Activated T-cell treated with anti-CD3 and anti-CD28 coated beads, Interleukin-2, amount 50 U/mL, for 4 hours (primary cell): ENCODE measurements at regions not wholly inside any gene's neighbourhood (a gene's known extent, or its start where the extent isn't known, plus 50 kb on each side); places are given as distances from the start of the nearest gene placed in this dataset.

Experiments used
- ATAC-seq, 2 donors: fragments of 200-7000 bp; cut with Tn5 transposase; one replicate each; pipeline ENCODE4 v1.10.0; 2021
- DNase-seq: peaks from one replicate; pipeline ENCODE4 v3.0.0-alpha.2; 2020
- H3K27me3 Mint-ChIP-seq: one replicate; pipeline ENCODE4 v1.8.0; 2021; ENCODE audit warnings: low read depth, mixed read lengths
- H3K36me3 Mint-ChIP-seq: one replicate; pipeline ENCODE4 v1.8.0; 2022; ENCODE audit warnings: mixed read lengths; ENCODE audit not compliant: insufficient read depth
- H3K4me1 Mint-ChIP-seq: one replicate; pipeline ENCODE4 v1.8.0; 2021; ENCODE audit warnings: low read depth, mixed read lengths
- H3K4me3 Mint-ChIP-seq: one replicate; pipeline ENCODE4 v1.8.0; 2021; ENCODE audit warnings: mild to moderate bottlenecking, moderate library complexity, mixed read lengths
- H3K9me3 Mint-ChIP-seq: one replicate; pipeline ENCODE4 v1.8.0; 2021; ENCODE audit warnings: mixed read lengths

DNA sequence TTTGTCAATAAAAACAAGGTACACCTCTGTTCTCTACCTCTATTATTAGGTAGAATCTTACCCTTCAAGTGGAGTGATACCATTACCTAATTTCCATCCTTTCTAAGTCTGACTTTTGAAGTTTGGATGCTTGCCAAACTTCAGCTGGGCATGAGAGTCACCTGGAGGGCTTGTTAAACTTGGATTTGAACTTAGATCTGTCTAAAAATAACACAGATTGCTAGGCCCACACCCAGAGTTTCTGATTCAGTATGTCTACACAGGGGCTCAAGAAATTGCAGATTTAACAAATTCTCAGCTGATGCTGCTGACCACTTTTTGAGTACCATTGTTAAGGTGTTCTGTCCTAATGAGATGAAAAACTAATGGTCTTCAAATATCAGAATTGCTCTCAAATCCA is 512.2 kb downstream of the LMO7 start:
- Mint-ChIP-seq H3K4me3 (no peak overlapping the region), H3K9me3 (no peaks in the 10 kb centered on the region), H3K27me3 (no peaks in the 10 kb centered on the region), H3K36me3 (no peaks in the 10 kb centered on the region), H3K4me1 (no peaks in the 10 kb centered on the region)
- ATAC-seq (no peak), DNase-seq (no peak)

DNA sequence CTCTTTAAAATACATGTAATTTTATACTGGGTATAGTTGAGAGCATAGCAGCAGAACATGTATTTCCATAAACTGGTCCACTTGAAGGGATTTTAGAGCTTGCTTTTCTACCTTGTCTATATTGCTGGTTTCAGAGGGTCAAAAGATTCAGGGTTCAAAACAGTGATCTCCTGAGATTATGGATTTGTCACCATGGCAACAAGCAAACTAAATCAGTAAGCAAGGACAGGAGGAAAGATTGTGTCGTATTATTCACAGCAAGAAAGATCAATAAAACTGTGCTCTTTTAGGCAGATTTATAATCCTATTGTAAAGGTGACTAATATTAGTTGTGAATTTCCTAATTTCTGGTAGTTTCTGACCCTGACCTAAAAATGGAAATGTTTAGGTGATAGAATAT is 496.4 kb downstream of the LMO7 start:
- no peaks in the 10 kb centered on the region for H3K9me3 Mint-ChIP-seq
- no peaks in the 10 kb centered on the region for H3K27me3 Mint-ChIP-seq
- DNase-seq (no peak), ATAC-seq (no peak)
- H3K4me1 Mint-ChIP-seq, result no peaks in the 10 kb centered on the region
- no peak overlapping the region for H3K4me3 Mint-ChIP-seq
- no peaks in the 10 kb centered on the region for H3K36me3 Mint-ChIP-seq

DNA sequence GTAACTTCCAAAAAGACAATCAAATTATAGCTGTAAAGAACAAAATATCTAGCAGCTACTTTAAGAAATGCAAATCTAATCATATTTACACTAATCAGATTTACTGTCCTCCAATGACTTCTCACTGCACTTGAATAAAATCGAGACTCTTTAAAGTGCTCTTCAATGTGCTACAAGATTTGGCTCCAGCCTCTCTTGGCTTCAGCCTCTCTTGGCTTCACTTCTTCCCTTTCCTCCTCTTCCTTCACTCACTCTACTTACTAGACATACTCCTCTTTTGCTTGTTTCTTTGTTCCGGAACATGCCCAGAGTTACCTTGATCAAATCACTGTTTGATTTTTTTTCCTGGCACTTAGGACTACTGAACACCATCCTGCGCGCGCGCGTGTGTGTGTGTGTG is 495.4 kb downstream of the LMO7 start:
- DNase-seq (no peak), ATAC-seq (no peak)
- no peaks in the 10 kb centered on the region for H3K36me3 Mint-ChIP-seq
- no peaks in the 10 kb centered on the region for H3K4me1 Mint-ChIP-seq
- H3K27me3 Mint-ChIP-seq, result no peaks in the 10 kb centered on the region
- H3K4me3 Mint-ChIP-seq, result no peak overlapping the region
- H3K9me3 Mint-ChIP-seq, result no peaks in the 10 kb centered on the region

DNA sequence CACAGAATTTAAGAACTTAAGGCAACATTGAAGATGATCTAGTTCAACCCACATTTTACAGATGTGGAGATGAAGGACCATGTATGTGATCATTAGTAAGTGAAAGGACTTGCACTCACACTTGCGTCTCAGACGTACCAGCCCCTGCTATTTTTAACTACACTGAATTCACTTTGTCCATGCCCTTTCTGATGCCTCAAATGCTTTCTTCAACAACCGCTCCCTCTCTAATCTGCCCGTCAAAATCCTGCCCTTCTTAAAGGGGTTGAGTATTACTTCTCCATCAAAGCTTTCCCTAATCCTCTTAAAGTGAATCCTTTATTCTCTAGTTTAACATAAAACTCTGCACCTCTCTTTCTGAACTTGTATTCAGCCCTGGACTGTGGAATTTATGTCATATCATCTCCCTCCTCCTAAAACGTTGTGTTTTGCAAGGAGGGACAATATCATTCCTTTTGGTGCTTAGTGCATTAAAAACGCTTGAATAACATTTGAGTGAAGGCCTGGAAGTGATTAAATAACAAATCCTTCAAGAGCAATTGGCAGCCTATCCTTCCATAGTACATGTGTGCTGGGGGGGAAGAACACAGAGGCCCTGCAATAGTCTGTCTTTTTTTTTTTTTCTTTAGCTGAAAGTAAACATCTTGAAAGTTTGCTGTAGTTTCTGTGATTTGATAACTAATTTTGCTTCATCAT is 493.3 kb downstream of the LMO7 start:
- Mint-ChIP-seq H3K27me3 (no peaks in the 10 kb centered on the region), H3K4me1 (no peaks in the 10 kb centered on the region), H3K36me3 (no peaks in the 10 kb centered on the region), H3K9me3 (peaks cover 10% of the 10 kb centered on the region), H3K4me3 (no peak overlapping the region)
- DNase-seq, result no peak
- ATAC-seq, result no peak

DNA sequence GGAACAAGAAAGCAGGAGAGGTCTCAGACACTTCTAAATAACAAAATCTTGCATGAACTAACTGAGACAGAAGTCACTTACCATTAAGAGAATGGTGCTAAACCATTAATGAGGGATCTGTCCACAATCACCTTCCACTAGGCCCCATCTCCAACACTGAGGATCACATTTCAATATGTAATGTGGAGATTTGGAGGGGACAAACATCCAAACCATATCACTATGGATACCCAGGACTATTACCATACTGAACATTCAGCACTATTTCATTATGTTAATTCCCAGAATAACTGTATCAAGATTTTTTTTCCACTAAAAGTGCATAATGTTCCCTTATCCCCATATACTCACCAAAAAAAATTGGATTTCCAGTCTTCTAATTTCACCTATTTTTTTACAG is 491.8 kb downstream of the LMO7 start:
- no peak overlapping the region for H3K4me3 Mint-ChIP-seq
- no peak for ATAC-seq
- no peaks in the 10 kb centered on the region for H3K4me1 Mint-ChIP-seq
- H3K27me3 Mint-ChIP-seq, result no peaks in the 10 kb centered on the region
- DNase-seq, result no peak
- H3K9me3 Mint-ChIP-seq, result peaks cover 22% of the 10 kb centered on the region
- H3K36me3 Mint-ChIP-seq, result no peaks in the 10 kb centered on the region

DNA sequence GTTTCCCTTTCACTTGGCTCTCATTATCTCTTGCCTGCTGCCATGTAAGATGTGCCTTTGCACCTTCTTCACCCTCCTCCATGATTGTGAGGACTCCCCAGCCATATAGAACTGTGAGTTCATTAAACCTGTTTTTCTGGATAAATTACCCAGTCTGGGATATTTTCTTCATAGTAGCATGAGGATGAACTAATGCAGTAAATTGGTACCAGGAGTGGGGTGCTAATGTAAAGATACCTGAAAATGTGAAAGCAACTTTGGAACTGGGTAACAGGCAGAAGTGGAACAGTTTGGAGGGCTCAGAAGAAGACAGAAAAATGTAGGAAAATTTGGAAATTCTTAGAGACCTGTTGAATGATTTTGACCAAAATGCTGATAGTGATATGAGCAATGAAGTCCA is 487.4 kb downstream of the LMO7 start:
- no peak overlapping the region for H3K4me3 Mint-ChIP-seq

DNA sequence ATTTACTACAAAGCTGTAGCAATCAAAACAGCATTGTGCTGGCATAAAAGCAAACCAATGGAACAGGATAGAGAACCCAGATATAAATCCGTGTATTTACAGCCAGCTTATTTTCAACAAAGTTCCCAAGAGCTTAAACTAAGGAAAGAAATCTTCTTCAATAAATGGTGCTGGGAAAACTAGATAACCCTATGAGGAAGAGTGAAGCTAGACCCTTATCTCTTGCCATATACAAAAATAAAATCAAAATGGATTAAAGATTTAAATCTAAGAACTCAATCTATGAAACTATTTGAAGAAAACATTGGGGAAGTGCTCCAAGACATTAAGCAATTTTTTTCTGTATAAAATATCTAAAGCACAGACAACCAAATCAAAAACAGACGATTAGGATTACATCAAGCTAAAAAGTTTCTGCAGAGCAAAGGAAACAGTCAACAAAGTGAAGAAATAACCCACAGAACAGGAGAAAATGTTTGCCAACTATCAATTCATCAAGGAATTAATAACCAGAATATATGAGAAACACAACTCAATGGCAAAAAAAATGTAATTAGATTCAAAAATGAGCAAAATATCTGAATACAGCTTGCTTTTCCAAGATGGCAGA is 480.7 kb downstream of the LMO7 start:
- ATAC-seq (no peak), DNase-seq (no peak)
- peaks cover 20% of the 10 kb centered on the region for H3K9me3 Mint-ChIP-seq
- no peaks in the 10 kb centered on the region for H3K27me3 Mint-ChIP-seq
- H3K36me3 Mint-ChIP-seq, result no peaks in the 10 kb centered on the region
- no peaks in the 10 kb centered on the region for H3K4me1 Mint-ChIP-seq
- H3K4me3 Mint-ChIP-seq, result no peak overlapping the region

More for the DNA sequence above, 487.4 kb downstream of the LMO7 start:
- H3K36me3 Mint-ChIP-seq, result peaks cover 2% of the 10 kb centered on the region
- no peaks in the 10 kb centered on the region for H3K27me3 Mint-ChIP-seq
- no peaks in the 10 kb centered on the region for H3K4me1 Mint-ChIP-seq
- DNase-seq (no peak), ATAC-seq (no peak)
- peaks cover 41% of the 10 kb centered on the region for H3K9me3 Mint-ChIP-seq

DNA sequence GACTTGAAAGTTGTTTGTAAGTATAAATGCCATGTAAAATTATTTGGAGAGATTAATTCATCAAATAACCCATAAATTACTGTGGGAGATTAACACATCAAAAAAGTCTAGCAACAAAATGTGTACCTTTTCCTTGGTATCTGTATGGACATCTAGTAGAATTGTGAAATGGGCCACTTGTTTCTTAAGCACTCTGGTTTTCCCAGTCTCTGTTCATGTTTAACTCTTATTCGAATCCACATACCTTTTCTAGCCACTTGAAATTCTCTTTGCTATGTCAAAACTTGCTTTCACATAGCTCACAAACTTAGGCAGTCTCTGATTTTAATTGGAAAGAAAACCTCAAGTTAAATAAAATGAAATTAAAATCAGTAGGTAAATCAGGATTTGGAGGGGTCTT is 470.6 kb downstream of the LMO7 start:
- Mint-ChIP-seq H3K27me3 (no peaks in the 10 kb centered on the region), H3K36me3 (no peaks in the 10 kb centered on the region), H3K4me3 (no peak overlapping the region), H3K4me1 (no peaks in the 10 kb centered on the region), H3K9me3 (peaks cover 9% of the 10 kb centered on the region)
- ATAC-seq (no peak), DNase-seq (no peak)

DNA sequence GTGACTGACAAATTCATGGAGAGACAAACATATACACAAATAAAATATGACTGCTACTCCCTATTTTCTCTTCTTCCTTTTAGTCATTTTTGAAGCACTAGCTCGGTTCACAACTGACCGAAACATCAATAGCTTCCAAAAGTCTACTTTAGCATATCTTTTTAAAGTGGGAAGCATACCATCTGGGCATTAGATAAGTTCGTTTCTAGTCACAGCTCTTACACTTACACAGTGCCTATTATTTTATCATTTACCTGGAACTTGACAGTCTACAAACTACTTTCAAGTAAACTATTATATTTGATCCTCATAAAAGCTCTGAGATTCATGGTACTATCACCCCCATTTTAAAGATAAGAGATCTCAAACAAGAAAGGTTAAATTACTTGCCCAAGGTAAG is 458.5 kb downstream of the LMO7 start:
- DNase-seq, result no peak
- Mint-ChIP-seq H3K9me3 (no peaks in the 10 kb centered on the region), H3K4me3 (no peak overlapping the region), H3K4me1 (no peaks in the 10 kb centered on the region), H3K36me3 (no peaks in the 10 kb centered on the region), H3K27me3 (no peaks in the 10 kb centered on the region)
- no peak for ATAC-seq

DNA sequence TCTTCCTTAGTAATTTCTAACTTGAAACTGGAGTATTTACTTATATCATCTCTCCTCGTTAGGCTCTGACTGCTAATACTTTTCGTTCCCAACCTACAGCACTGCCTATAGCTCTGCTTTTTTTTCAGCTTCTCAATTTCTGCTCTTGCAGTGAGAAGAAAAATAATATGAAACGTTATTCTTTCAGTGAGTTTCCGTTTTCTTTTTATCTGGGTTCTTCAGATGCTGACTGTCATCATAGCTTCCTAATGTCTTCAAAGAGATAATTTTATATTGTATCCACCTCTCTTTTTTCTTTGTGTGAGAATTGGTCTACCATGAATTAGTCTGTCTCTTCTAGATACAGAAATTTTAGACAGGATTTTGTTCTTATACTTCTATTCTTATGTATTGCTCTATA is 454.9 kb downstream of the LMO7 start:
- Mint-ChIP-seq H3K4me1 (no peaks in the 10 kb centered on the region), H3K36me3 (no peaks in the 10 kb centered on the region), H3K9me3 (peaks cover 3% of the 10 kb centered on the region), H3K4me3 (no peak overlapping the region), H3K27me3 (no peaks in the 10 kb centered on the region)
- no peak for ATAC-seq
- no peak for DNase-seq

DNA sequence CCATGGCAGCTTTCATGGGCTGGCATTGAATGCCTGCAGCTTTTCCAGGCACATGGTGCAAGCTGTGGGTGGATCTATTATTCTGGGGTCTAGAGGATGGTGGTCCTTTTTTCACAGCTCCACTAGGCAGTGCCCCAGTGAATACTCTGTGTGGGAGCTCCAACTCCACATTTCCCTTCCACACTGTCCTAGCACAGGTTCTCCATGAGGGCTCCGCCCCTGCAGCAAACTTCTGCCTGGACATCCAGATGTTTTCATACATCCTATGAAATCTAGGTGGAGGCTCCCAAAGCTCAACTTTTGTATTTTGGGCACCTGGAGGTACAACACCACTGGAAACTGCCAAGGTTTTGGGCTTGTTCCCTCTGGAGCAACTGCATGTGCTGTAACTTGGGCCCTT is 450.6 kb downstream of the LMO7 start:
- no peaks in the 10 kb centered on the region for H3K4me1 Mint-ChIP-seq

DNA sequence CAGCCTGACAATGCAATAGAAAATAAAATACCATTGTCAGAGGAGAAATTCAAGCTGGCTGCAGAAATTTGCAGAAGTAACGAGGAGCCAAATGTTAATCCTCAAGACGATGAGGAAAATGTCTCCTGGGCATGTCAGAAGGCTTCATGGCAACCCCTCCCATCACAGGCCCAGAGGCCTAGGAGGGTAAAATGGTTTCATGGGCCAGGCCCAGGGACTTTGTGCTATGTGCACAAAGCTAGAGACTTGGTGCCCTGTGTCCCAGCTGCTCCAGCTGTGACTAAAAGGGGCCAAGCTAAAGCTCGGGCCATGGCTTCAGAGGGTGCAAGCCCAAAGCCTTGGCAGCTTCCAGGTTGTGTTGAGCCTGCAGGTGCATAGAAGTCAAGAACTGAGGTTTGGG is 431.7 kb downstream of the LMO7 start:
- no peaks in the 10 kb centered on the region for H3K36me3 Mint-ChIP-seq
- ATAC-seq, result no peak
- H3K27me3 Mint-ChIP-seq, result no peaks in the 10 kb centered on the region
- DNase-seq, result no peak
- no peaks in the 10 kb centered on the region for H3K4me1 Mint-ChIP-seq
- no peak overlapping the region for H3K4me3 Mint-ChIP-seq
- H3K9me3 Mint-ChIP-seq, result peaks cover 18% of the 10 kb centered on the region

More for the DNA sequence above, 450.6 kb downstream of the LMO7 start:
- no peaks in the 10 kb centered on the region for H3K27me3 Mint-ChIP-seq
- no peaks in the 10 kb centered on the region for H3K36me3 Mint-ChIP-seq
- H3K4me3 Mint-ChIP-seq, result no peak overlapping the region
- no peak for DNase-seq
- H3K9me3 Mint-ChIP-seq, result peaks cover 4% of the 10 kb centered on the region
- no peak for ATAC-seq

DNA sequence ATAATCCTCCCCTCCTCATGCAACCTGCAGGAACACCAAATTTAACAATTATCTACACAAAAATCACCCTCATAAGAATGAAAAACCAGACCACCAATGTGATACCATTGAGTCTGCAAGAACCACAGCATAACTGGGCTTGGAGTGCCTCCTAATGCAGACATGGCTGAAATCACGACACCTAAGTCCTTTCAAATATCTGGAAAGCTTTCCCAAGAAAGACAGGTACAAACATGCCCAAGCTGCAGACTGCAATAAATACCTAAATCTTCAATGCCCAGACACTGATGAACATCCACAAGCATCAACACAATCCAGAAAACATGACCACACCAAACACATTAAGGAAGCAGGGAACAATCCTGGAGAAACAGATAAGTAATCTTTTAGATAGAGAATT is 417.1 kb downstream of the LMO7 start:
- DNase-seq, result no peak
- Mint-ChIP-seq H3K4me1 (no peaks in the 10 kb centered on the region), H3K27me3 (peaks cover 8% of the 10 kb centered on the region), H3K36me3 (no peaks in the 10 kb centered on the region), H3K4me3 (no peak overlapping the region), H3K9me3 (peaks cover 7% of the 10 kb centered on the region)
- no peak for ATAC-seq

DNA sequence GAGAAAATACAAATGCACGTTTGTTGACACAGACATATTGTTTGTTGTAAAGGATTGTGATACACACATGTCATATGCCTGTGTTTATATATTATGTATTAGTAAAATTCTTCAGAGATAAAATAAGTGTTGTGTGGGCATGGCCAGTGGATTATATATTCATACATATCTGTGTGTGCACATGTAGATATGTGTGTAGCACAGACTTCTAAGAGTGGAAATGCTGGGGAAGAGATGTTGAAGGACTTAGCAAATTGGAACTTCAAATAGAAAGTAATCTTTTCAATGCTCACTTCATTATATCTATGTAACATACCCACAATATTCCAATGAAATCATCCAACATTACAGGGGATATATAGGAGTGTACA is 413.2 kb downstream of the LMO7 start:
- Mint-ChIP-seq H3K4me3 (no peak overlapping the region), H3K9me3 (no peaks in the 10 kb centered on the region), H3K4me1 (no peaks in the 10 kb centered on the region), H3K36me3 (no peaks in the 10 kb centered on the region), H3K27me3 (peaks cover 8% of the 10 kb centered on the region)
- ATAC-seq (no peak), DNase-seq (no peak)

DNA sequence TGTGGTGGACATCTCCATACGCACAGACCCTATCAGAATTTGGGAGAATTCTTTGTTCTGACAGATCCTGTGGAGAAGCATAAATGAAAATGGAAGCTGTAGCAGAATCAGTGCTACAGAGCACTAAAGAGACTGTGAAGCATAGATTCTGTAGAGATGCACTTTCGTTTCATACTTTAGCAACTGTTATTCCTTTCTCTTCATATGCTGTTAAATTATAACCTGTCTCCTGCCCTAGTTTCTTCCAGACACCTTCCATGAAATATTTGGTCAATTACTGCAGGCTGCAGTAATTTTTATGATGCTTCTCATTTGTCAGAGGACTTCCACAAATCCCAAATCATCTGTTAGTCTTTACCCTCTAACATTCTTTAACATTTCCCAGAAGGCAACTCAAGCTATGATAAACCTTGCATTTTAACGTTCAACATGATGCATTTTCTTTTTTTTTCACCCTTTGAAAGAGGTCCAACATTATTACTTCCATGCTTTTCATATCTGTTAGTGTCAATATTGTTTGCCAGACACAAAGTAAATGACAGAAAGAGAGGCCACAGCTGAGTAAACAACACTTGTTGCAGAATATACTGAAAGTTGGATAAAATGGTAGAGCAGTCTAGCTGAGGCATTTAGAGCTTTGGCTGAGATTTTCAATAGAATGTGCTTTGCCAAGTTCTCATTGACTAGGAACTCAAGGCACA is 412.7 kb downstream of the LMO7 start:
- peaks cover 8% of the 10 kb centered on the region for H3K27me3 Mint-ChIP-seq
- ATAC-seq, result no peak
- no peaks in the 10 kb centered on the region for H3K36me3 Mint-ChIP-seq
- DNase-seq, result no peak
- H3K4me1 Mint-ChIP-seq, result no peaks in the 10 kb centered on the region
- no peaks in the 10 kb centered on the region for H3K9me3 Mint-ChIP-seq
- H3K4me3 Mint-ChIP-seq, result no peak overlapping the region
